Skin of body (tissue), 1 donor: ENCODE measurements at regions not wholly inside any gene's neighbourhood (a gene's known extent, or its start where the extent isn't known, plus 50 kb on each side); places are given as distances from the start of the nearest gene placed in this dataset.
"Not testable (repeated sequence)": the region's sequence is repeated elsewhere in the genome, so short reads cannot be mapped to it uniquely, and the experiment has no call there.

Source experiments
- DNase-seq: peaks from one replicate; lab custom pipeline; 2025; lab: John Stamatoyannopoulos, UW

GRCh38 chr7:153797363-153797762 is 254.8 kb upstream of the DPP6 start:
- not testable (repeated sequence) for DNase-seq

- no peak for DNase-seq
Observed at GRCh38 chr7:153808117-153808516, 244.1 kb upstream of the DPP6 start.

- DNase-seq: no peak
Observed at GRCh38 chr7:153829525-153829924, 222.7 kb upstream of the DPP6 start.

- DNase-seq: no peak
Observed at GRCh38 chr7:153832160-153832559, 220.0 kb upstream of the DPP6 start.

GRCh38 chr7:153835103-153835502 is 217.1 kb upstream of the DPP6 start:
- no peak for DNase-seq

- no peak for DNase-seq
Observed at GRCh38 chr7:153835712-153836265, 216.4 kb upstream of the DPP6 start.

GRCh38 chr7:153838591-153838990 is 213.6 kb upstream of the DPP6 start:
- no peak for DNase-seq

- no peak for DNase-seq
Observed at GRCh38 chr7:153840861-153841260, 211.3 kb upstream of the DPP6 start.

- no peak for DNase-seq
Observed at GRCh38 chr7:153847828-153848227, 204.4 kb upstream of the DPP6 start.

- DNase-seq: no peak
Observed at GRCh38 chr7:153852261-153852660, 199.9 kb upstream of the DPP6 start.

GRCh38 chr7:153858355-153858754 is 193.8 kb upstream of the DPP6 start:
- peak; percentile 1 for DNase-seq

- no peak for DNase-seq
Observed at GRCh38 chr7:153859239-153859638, 193.0 kb upstream of the DPP6 start.

- DNase-seq: peak; percentile 5
Observed at GRCh38 chr7:153886506-153887441, 165.4 kb upstream of the DPP6 start.

- no peak for DNase-seq
Observed at GRCh38 chr7:153887749-153888569, 164.2 kb upstream of the DPP6 start.

GRCh38 chr7:153891990-153892389 is 160.2 kb upstream of the DPP6 start:
- DNase-seq: no peak

GRCh38 chr7:153902862-153903261 is 149.3 kb upstream of the DPP6 start:
- no peak for DNase-seq

GRCh38 chr7:153912211-153912610 is 140.0 kb upstream of the DPP6 start:
- DNase-seq: no peak

GRCh38 chr7:153920126-153920525 is 132.1 kb upstream of the DPP6 start:
- no peak for DNase-seq

- no peak for DNase-seq
Observed at GRCh38 chr7:153920897-153921296, 131.3 kb upstream of the DPP6 start.

- DNase-seq: no peak
Observed at GRCh38 chr7:153921408-153921807, 130.8 kb upstream of the DPP6 start.

GRCh38 chr7:153930696-153931095 is 121.5 kb upstream of the DPP6 start:
- DNase-seq: no peak

GRCh38 chr7:153934048-153934447 is 118.2 kb upstream of the DPP6 start:
- DNase-seq: no peak
